Left lung (tissue), 4 donors: ENCODE measurements at regions not wholly inside any gene's neighbourhood (a gene's known extent, or its start where the extent isn't known, plus 50 kb on each side); places are given as distances from the start of the nearest gene placed in this dataset.

Source experiments
- ATAC-seq: fragments of 200-7000 bp; cut with Tn5 transposase; one replicate; pipeline ENCODE4 v1.9.1; 2020; ENCODE audit warnings: moderate library complexity
- DNase-seq, 4 donors: peaks; one replicate each; pipeline ENCODE4 v3.0.0-alpha.2; 2013 to 2020
- H3K27ac ChIP-seq, 2 donors: fragments of 200-600 bp; sonication (generic) in 1 of 2; one replicate each; pipeline versions ENCODE4 v1.5.0 to v1.8.0; 2020 to 2021
- H3K27me3 ChIP-seq, 2 donors: fragments of 200-600 bp; sonication (generic) in 1 of 2; one replicate each; pipeline versions ENCODE4 v1.5.0 to v1.8.0; 2020 to 2021
- H3K36me3 ChIP-seq, 2 donors: fragments of 200-600 bp; sonication (generic) in 1 of 2; one replicate each; pipeline versions ENCODE4 v1.5.0 to v1.8.0; 2020 to 2021
- H3K4me1 ChIP-seq, 2 donors: fragments of 200-600 bp; one replicate each; pipeline ENCODE4 v1.8.0; 2021
- H3K4me3 ChIP-seq, 2 donors: fragments of 200-600 bp; sonication (generic) in 1 of 2; one replicate each; pipeline versions ENCODE4 v1.5.0 to v1.8.0; 2020 to 2021; ENCODE audit warnings: mild to moderate bottlenecking in 1 of 2
- H3K9me3 ChIP-seq, 2 donors: fragments of 200-600 bp; sonication (generic) in 1 of 2; one replicate each; pipeline versions ENCODE4 v1.5.0 to v1.8.0; 2020 to 2021
- CTCF ChIP-seq, 2 donors: fragments of 200-600 bp; sonication (generic) in 1 of 2; IDR thresholded peaks; one replicate each; pipeline versions ENCODE4 v1.5.0 to v1.8.0; 2021; ENCODE audit warnings: antibody characterized with exemption in 2 of 2
- intact Hi-C, 2 donors: fragments of 100-400 bp; cut with DNase I; formaldehyde crosslinking; loops; one replicate each; pipeline versions ENCODE4 v1.11.2 to v1.14.2; 2022
- donor health status: DM: no; HTN: yes; CAD: no.
- donor health status: DM: no; HTN: no; CAD: no.

- Histone ChIP-seq H3K4me3 (no peak overlapping the region), H3K27me3 (no peaks in the 10 kb centered on the region), H3K9me3 (no peaks in the 10 kb centered on the region), H3K27ac (no peak overlapping the region), H3K4me1 (no peaks in the 10 kb centered on the region), H3K36me3 (no peaks in the 10 kb centered on the region)
- DNase-seq (no peak), ATAC-seq (no peak)
- intact Hi-C loops, result no loop called here
- TF ChIP-seq CTCF (IDR thresholded peaks at IDR 0.05), result no peak
These were observed 1245.3 kb downstream of the ROBO2 start for GRCh38 chr3:78285032-78285728.

- ATAC-seq (no peak), DNase-seq (no peak)
- no peaks in the 10 kb centered on the region for H3K9me3 ChIP-seq
- intact Hi-C loops, result no loop called here
- H3K27me3 ChIP-seq, result no peaks in the 10 kb centered on the region
- no peak overlapping the region for H3K27ac ChIP-seq
- H3K36me3 ChIP-seq, result no peaks in the 10 kb centered on the region
- TF ChIP-seq CTCF (IDR thresholded peaks at IDR 0.05), result no peak
- H3K4me3 ChIP-seq, result no peak overlapping the region
- H3K4me1 ChIP-seq, result no peaks in the 10 kb centered on the region
These were observed 1247.2 kb downstream of the ROBO2 start for GRCh38 chr3:78287085-78287484.

- H3K4me3 ChIP-seq, result no peak overlapping the region
- H3K36me3 ChIP-seq, result no peaks in the 10 kb centered on the region
- H3K4me1 ChIP-seq, result no peaks in the 10 kb centered on the region
- no peak for TF ChIP-seq CTCF (IDR thresholded peaks at IDR 0.05)
- H3K27ac ChIP-seq, result no peak overlapping the region
- no peaks in the 10 kb centered on the region for H3K27me3 ChIP-seq
- DNase-seq, result no peak
- peaks cover 0 to 3% of the 10 kb centered on the region in 2 donors for H3K9me3 ChIP-seq
- no peak for ATAC-seq
- intact Hi-C loops, result no loop called here
These were observed 1253.4 kb downstream of the ROBO2 start for GRCh38 chr3:78293284-78293683.

- no peak overlapping the region for H3K27ac ChIP-seq
- no peak for ATAC-seq
- no peak overlapping the region for H3K4me3 ChIP-seq
- intact Hi-C loops, result no loop called here
- H3K27me3 ChIP-seq, result no peaks in the 10 kb centered on the region
- H3K4me1 ChIP-seq, result no peaks in the 10 kb centered on the region
- H3K36me3 ChIP-seq, result no peaks in the 10 kb centered on the region
- no peak for DNase-seq
- peaks cover 0 to 6% of the 10 kb centered on the region in 2 donors for H3K9me3 ChIP-seq
- no peak for TF ChIP-seq CTCF (IDR thresholded peaks at IDR 0.05)
These were observed 1264.2 kb downstream of the ROBO2 start for GRCh38 chr3:78304115-78304514.

GRCh38 chr3:78312851-78313250, 1273.0 kb downstream of the ROBO2 start:
- no peak for ATAC-seq
- TF ChIP-seq CTCF (IDR thresholded peaks at IDR 0.05), result no peak
- H3K27me3 ChIP-seq, result no peaks in the 10 kb centered on the region
- peaks cover 0 to 4% of the 10 kb centered on the region in 2 donors for H3K9me3 ChIP-seq
- H3K36me3 ChIP-seq, result no peaks in the 10 kb centered on the region
- no peak for DNase-seq
- intact Hi-C loops, result no loop called here
- H3K4me3 ChIP-seq, result no peak overlapping the region
- no peaks in the 10 kb centered on the region for H3K4me1 ChIP-seq
- no peak overlapping the region for H3K27ac ChIP-seq
